HepG2 (cell line): ENCODE measurements at regions not wholly inside any gene's neighbourhood (a gene's known extent, or its start where the extent isn't known, plus 50 kb on each side); places are given as distances from the start of the nearest gene placed in this dataset.

Experiments used
- ATAC-seq: fragments of 200-7000 bp; cut with Tn5 transposase; 3 replicates; pipeline ENCODE4 v1.9.1; 2020; ENCODE audit warnings: mild to moderate bottlenecking, moderate library complexity
- BruUV-seq: library from RNA; stranded (reverse); fragments of 400-500 nt; replicated peaks from 2 replicates; lab custom pipeline; 2021; lab: Mats Ljungman, UMichigan
- CTCF ChIA-PET: fragments of 300-600 bp; formaldehyde crosslinking; extraction: SDS; loops from one replicate; lab custom pipeline; 2021; ENCODE audit warnings: low total read pairs, inconsistent platforms, low intra/inter-chr PET ratio; lab: Yijun Ruan, JAX
- POLR2A ChIA-PET: fragments of 350-600 bp; sonication (Branson Sonifier 250); formaldehyde crosslinking; loops from one replicate; lab custom pipeline; 2020; ENCODE audit warnings: antibody characterized with exemption, inconsistent platforms; lab: Yijun Ruan, JAX
- DNase-seq: peaks from one replicate; pipeline ENCODE4 v3.0.0-alpha.2; 2015; ENCODE audit warnings: low spot score
- FAIRE-seq: peaks from 3 replicates; lab custom pipeline; 2011; peaks lifted over from hg19 to GRCh38; lab: Jason Lieb, UNC
- H2AFZ ChIP-seq: one replicate; pipeline ENCODE4 v1.6.1; 2011; ENCODE audit warnings: low read length, inconsistent platforms
- H3K27ac ChIP-seq: fragments of 300-600 bp; 3 replicates; pipeline ENCODE4 v1.8.0; 2011; ENCODE audit warnings: mixed run types, mild to moderate bottlenecking, mixed read lengths, low read length, inconsistent platforms; ENCODE audit not compliant: insufficient read depth; ENCODE audit errors: extremely low read length
- H3K27me3 ChIP-seq, 2 experiments: fragments of 200-600 bp in 1 of 2; 2 replicates in 1 of 2; 3 replicates in 1 of 2; pipeline versions ENCODE4 v1.6.0 to v1.8.0; 2011; ENCODE audit warnings: low read length in 2 of 2, mild to moderate bottlenecking in 2 of 2, moderate library complexity in 2 of 2, inconsistent platforms in 1 of 2; ENCODE audit not compliant: insufficient read depth in 2 of 2, control insufficient read depth in 1 of 2
- H3K36me3 ChIP-seq, 2 experiments: fragments of 200-600 bp in 1 of 2; replicated peaks in 1 of 2; 2 replicates in 1 of 2; 3 replicates in 1 of 2; pipeline versions ENCODE4 v1.5.1 to v1.8.0; 2011; ENCODE audit warnings: low read length in 2 of 2, inconsistent platforms in 1 of 2; ENCODE audit not compliant: insufficient read depth in 2 of 2, control insufficient read depth in 1 of 2
- H3K4me1 ChIP-seq: 2 replicates; pipeline ENCODE4 v1.5.1; 2012; ENCODE audit warnings: low read length, inconsistent platforms; ENCODE audit not compliant: insufficient read depth
- H3K4me2 ChIP-seq: 2 replicates; pipeline ENCODE4 v1.6.0; 2011; ENCODE audit warnings: low read depth, low read length, inconsistent platforms
- H3K4me3 ChIP-seq, 3 experiments: fragments of 200-600 bp in 1 of 3; sonication (generic), shearing (Covaris generic) in 1 of 3; replicated peaks in 1 of 3; 2 replicates each; pipeline ENCODE4 v1.5.1; 2011 to 2016; ENCODE audit warnings: low read length in 3 of 3, inconsistent platforms in 2 of 3, low read depth in 2 of 3, mild to moderate bottlenecking in 2 of 3, control low read depth in 1 of 3, mixed read lengths in 1 of 3; ENCODE audit not compliant: insufficient read depth in 1 of 3
- H3K79me2 ChIP-seq: one replicate; pipeline ENCODE4 v1.6.1; 2011; ENCODE audit warnings: low read length, inconsistent platforms; ENCODE audit not compliant: insufficient read depth
- H3K9ac ChIP-seq: 2 replicates; pipeline ENCODE4 v1.6.0; 2011; ENCODE audit warnings: mild to moderate bottlenecking, low read depth, low read length, inconsistent platforms; ENCODE audit not compliant: insufficient read depth
- H3K9me3 ChIP-seq: 2 replicates; pipeline ENCODE4 v1.5.1; 2012; ENCODE audit warnings: mild to moderate bottlenecking, low read length
- H4K20me1 ChIP-seq: 2 replicates; pipeline ENCODE4 v1.6.0; 2011; ENCODE audit warnings: inconsistent platforms, mild to moderate bottlenecking, low read length, moderate library complexity; ENCODE audit not compliant: insufficient read depth
- RNF2 ChIP-seq: fragments of 450-650 bp; conservative IDR thresholded peaks from 2 replicates; pipeline ENCODE4 v1.6.1; 2016; ENCODE audit warnings: low read depth
- RNF219 ChIP-seq: sonication (generic); formaldehyde crosslinking; IDR thresholded peaks from 2 replicates; pipeline ENCODE4 v1.5.0; 2020; ENCODE audit warnings: mild to moderate bottlenecking, missing genetic modification reagents
- TEAD2 ChIP-seq: sonication (generic); formaldehyde crosslinking; IDR thresholded peaks from 2 replicates; pipeline ENCODE4 v1.9.0; 2021; ENCODE audit warnings: missing genetic modification reagents
- TGIF2 ChIP-seq: IDR thresholded peaks from 2 replicates; pipeline ENCODE4 v1.6.1; 2016; ENCODE audit warnings: control low read depth, missing compliant biosample characterization
- ZFP62 ChIP-seq: sonication (generic); formaldehyde crosslinking; IDR thresholded peaks from 2 replicates; pipeline ENCODE4 v1.4.0; 2020; ENCODE audit warnings: missing genetic modification reagents
- ZNF12 ChIP-seq: sonication (generic); formaldehyde crosslinking; IDR thresholded peaks from 2 replicates; pipeline ENCODE4 v1.5.0; 2020; ENCODE audit warnings: missing genetic modification reagents
- WGBS: methylation state at CpG from one replicate; pipeline ENCODE4 v1.1.6; 2017; ENCODE audit warnings: low lambda C conversion rate; 5-methylcytosine and 5-hydroxymethylcytosine counted together
- in situ Hi-C: cut with HindIII; loops from 2 replicates; pipeline ENCODE4 v1.10.0; 2017; ENCODE audit warnings: low pct_unique_long_range_greater_than_20kb; ENCODE audit not compliant: extremely low pct_ligation_motif_present
- intact Hi-C: fragments of 100-400 bp; cut with micrococcal nuclease; formaldehyde crosslinking; loops from one replicate; pipeline ENCODE4 v1.10.0; 2022; ENCODE audit not compliant: unreplicated experiment
- TF ChIP-seq, protein P1 (sequence below): sonication (generic); formaldehyde crosslinking; IDR thresholded peaks from 2 replicates; pipeline ENCODE4 v1.4.0; 2020; ENCODE audit warnings: missing genetic modification reagents

DNA sequence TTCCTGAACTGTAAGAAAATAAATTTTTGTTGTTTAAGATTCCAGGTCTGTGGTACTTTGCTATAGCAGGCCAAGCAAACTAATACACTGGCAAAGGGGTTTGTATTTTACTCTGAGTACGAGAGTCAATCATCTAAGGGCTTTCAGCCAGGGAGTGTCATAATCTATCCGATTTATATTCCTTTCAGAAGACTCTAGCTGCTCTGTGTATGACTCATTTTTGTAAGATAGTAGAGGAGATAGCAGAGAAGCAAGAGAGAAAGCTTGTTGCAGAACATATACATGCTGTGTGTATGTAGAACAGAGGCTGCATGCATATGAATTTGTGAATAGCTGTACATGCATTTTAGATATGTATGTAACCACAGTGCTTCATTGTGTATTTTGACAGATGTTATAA lies 577.9 kb upstream of the EPHA6 start:
- DNase-seq (no peak), FAIRE-seq (no peak), ATAC-seq (no peak)
- in situ Hi-C loops, result no loop called here
- Histone ChIP-seq H3K9ac (no peak overlapping the region), H3K27me3 (no peaks in the 10 kb centered on the region), H3K9me3 (no peaks in the 10 kb centered on the region), H3K36me3 (no peaks in the 10 kb centered on the region), H3K27ac (no peak overlapping the region), H3K4me3 (no peak overlapping the region), H4K20me1 (no peaks in the 10 kb centered on the region), H3K4me2 (no peak overlapping the region), H3K4me1 (no peaks in the 10 kb centered on the region), H3K79me2 (no peaks in the 10 kb centered on the region), H2AFZ (no peak overlapping the region)
- 18% methylated on average over 2 of the region's 2 CpGs for WGBS
- TF ChIP-seq ZFP62 (CRISPR knock-in tag), result no peak
- TF ChIP-seq, protein P1, sequence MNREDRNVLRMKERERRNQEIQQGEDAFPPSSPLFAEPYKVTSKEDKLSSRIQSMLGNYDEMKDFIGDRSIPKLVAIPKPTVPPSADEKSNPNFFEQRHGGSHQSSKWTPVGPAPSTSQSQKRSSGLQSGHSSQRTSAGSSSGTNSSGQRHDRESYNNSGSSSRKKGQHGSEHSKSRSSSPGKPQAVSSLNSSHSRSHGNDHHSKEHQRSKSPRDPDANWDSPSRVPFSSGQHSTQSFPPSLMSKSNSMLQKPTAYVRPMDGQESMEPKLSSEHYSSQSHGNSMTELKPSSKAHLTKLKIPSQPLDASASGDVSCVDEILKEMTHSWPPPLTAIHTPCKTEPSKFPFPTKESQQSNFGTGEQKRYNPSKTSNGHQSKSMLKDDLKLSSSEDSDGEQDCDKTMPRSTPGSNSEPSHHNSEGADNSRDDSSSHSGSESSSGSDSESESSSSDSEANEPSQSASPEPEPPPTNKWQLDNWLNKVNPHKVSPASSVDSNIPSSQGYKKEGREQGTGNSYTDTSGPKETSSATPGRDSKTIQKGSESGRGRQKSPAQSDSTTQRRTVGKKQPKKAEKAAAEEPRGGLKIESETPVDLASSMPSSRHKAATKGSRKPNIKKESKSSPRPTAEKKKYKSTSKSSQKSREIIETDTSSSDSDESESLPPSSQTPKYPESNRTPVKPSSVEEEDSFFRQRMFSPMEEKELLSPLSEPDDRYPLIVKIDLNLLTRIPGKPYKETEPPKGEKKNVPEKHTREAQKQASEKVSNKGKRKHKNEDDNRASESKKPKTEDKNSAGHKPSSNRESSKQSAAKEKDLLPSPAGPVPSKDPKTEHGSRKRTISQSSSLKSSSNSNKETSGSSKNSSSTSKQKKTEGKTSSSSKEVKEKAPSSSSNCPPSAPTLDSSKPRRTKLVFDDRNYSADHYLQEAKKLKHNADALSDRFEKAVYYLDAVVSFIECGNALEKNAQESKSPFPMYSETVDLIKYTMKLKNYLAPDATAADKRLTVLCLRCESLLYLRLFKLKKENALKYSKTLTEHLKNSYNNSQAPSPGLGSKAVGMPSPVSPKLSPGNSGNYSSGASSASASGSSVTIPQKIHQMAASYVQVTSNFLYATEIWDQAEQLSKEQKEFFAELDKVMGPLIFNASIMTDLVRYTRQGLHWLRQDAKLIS (CRISPR knock-in tag), result no peak
- no peak for TF ChIP-seq RNF2
- TF ChIP-seq TEAD2 (CRISPR knock-in tag), result no peak
- TF ChIP-seq RNF219, result no peak
- TF ChIP-seq TGIF2 (CRISPR knock-in tag), result no peak
- TF ChIP-seq ZNF12 (CRISPR knock-in tag), result no peak
- no TSS peak for BruUV-seq
- intact Hi-C loops, result no loop called here
- ChIA-PET POLR2A (no interaction called here), CTCF (no interaction called here)
